Skeletal muscle satellite cell (primary cell): ENCODE measurements at regions not wholly inside any gene's neighbourhood (a gene's known extent, or its start where the extent isn't known, plus 50 kb on each side); places are given as distances from the start of the nearest gene placed in this dataset.
A peak's percentile ranks its signal among the peaks of the same experiment; 100 is the strongest.

ENCODE experiments used
- H3K27me3 ChIP-seq: 2 replicates; pipeline ENCODE4 v1.7.0; 2013; ENCODE audit warnings: low read length; ENCODE audit not compliant: control insufficient read depth, insufficient read depth
- H3K36me3 ChIP-seq: 2 replicates; pipeline ENCODE4 v1.7.0; 2013; ENCODE audit warnings: mild to moderate bottlenecking, control low read depth, low read length; ENCODE audit not compliant: insufficient read depth
- H3K4me1 ChIP-seq: 2 replicates; pipeline ENCODE4 v1.7.0; 2013; ENCODE audit warnings: low read length; ENCODE audit not compliant: control insufficient read depth, insufficient read depth
- H3K4me2 ChIP-seq: 2 replicates; pipeline ENCODE4 v1.7.0; 2013; ENCODE audit warnings: mild to moderate bottlenecking, low read length
- H3K4me3 ChIP-seq: 2 replicates; pipeline ENCODE4 v1.7.0; 2013; ENCODE audit warnings: low read length
- H3K9ac ChIP-seq: 2 replicates; pipeline ENCODE4 v1.7.0; 2013; ENCODE audit warnings: mild to moderate bottlenecking, low read depth, low read length, moderate library complexity
- H3K9me3 ChIP-seq: replicated peaks from 2 replicates; pipeline ENCODE4 v1.7.0; 2013; ENCODE audit warnings: mild to moderate bottlenecking, control low read depth, low read length

DNA sequence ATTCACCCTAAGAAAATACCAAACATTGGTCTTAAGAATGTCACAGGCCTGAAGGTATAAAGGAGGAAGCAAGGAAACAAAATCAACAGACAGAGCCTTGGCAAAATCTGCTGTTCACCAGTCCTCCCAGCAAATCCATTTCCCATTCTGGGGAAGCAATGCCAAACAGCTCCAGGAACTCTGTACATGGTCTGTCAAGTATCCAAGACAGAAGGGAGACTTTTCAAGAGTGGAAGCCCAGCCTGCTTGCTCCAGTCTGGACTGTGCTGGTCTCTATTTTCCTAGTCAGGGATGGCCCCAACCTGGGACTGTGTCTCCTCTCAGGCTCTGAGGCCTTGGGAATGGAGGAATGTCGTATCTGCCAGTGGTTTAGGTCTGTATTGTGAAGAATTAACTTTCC is 251.5 kb downstream of the DAD1 start:
- H3K9me3 ChIP-seq = no peaks in the 10 kb centered on the region
- H3K4me1 ChIP-seq = peaks cover 11% of the 10 kb centered on the region
- H3K4me2 ChIP-seq = no peak overlapping the region
- H3K4me3 ChIP-seq = no peak overlapping the region
- no peak overlapping the region for H3K9ac ChIP-seq
- no peaks in the 10 kb centered on the region for H3K36me3 ChIP-seq
- peaks cover 14% of the 10 kb centered on the region for H3K27me3 ChIP-seq

GRCh38 chr14:22336031-22336430 is 253.0 kb downstream of the DAD1 start:
- no peak overlapping the region for H3K9ac ChIP-seq
- no peak overlapping the region for H3K4me2 ChIP-seq
- peaks cover 7% of the 10 kb centered on the region for H3K27me3 ChIP-seq
- no peak overlapping the region for H3K4me3 ChIP-seq
- peaks cover 11% of the 10 kb centered on the region for H3K4me1 ChIP-seq
- no peaks in the 10 kb centered on the region for H3K36me3 ChIP-seq
- H3K9me3 ChIP-seq = no peaks in the 10 kb centered on the region

- Histone ChIP-seq H3K4me3 (no peak overlapping the region), H3K9me3 (no peaks in the 10 kb centered on the region), H3K4me1 (peaks cover 10% of the 10 kb centered on the region), H3K4me2 (no peak overlapping the region), H3K9ac (no peak overlapping the region), H3K27me3 (no peaks in the 10 kb centered on the region), H3K36me3 (no peaks in the 10 kb centered on the region)
Observed at GRCh38 chr14:22334627-22335026, 254.4 kb downstream of the DAD1 start.

DNA sequence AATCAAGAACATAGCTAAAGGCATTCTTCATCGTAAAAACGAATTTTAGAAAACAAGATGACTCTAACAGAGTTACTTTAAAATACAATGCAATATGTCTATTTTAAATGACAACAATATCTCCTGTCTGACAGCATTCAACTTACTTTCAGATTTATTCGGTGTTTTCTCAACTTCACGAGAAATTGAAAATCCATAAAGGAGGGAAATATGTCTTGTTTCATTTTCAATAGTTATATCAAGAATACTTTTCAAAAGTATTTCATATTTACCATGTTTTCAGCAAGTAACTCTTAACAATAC is 254.8 kb downstream of the DAD1 start:
- H3K4me3 ChIP-seq = no peak overlapping the region
- H3K27me3 ChIP-seq = peaks cover under 1% of the 10 kb centered on the region
- H3K4me2 ChIP-seq = peak overlapping the region; percentile 20
- no peaks in the 10 kb centered on the region for H3K9me3 ChIP-seq
- H3K4me1 ChIP-seq = peaks cover 6% of the 10 kb centered on the region
- H3K36me3 ChIP-seq = no peaks in the 10 kb centered on the region
- H3K9ac ChIP-seq = no peak overlapping the region

GRCh38 chr14:22333422-22334274 is 255.4 kb downstream of the DAD1 start:
- Histone ChIP-seq H3K9ac (no peak overlapping the region), H3K36me3 (no peaks in the 10 kb centered on the region), H3K27me3 (peaks cover 6% of the 10 kb centered on the region), H3K9me3 (no peaks in the 10 kb centered on the region), H3K4me1 (peaks cover 6% of the 10 kb centered on the region), H3K4me2 (peak overlapping the region; percentile 20), H3K4me3 (no peak overlapping the region)

- H3K9me3 ChIP-seq = no peaks in the 10 kb centered on the region
- peaks cover 7% of the 10 kb centered on the region for H3K27me3 ChIP-seq
- H3K4me3 ChIP-seq = no peak overlapping the region
- no peak overlapping the region for H3K9ac ChIP-seq
- H3K36me3 ChIP-seq = no peaks in the 10 kb centered on the region
- H3K4me2 ChIP-seq = no peak overlapping the region
- H3K4me1 ChIP-seq = peaks cover 6% of the 10 kb centered on the region
Observed at GRCh38 chr14:22332686-22333421, 256.2 kb downstream of the DAD1 start.

DNA sequence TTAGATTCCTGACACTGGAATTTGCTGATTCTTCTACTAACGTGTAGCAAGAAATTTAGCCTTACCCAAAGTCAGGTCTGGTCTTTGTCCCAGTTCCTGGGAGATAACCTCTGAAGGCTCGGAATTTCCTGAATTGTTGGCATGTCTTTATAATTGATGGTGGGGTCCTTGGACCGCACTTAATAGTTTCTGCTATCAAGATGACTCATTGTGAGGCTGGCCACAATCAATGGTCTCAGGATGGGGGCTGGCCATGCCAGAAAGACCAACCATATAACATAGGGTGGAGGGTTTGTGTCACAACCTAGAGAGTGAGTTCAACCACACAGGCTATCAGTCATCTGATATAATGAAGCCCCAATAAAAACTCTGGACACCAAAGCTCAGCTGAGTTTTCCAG is 259.7 kb downstream of the DAD1 start:
- H3K4me1 ChIP-seq = peaks cover 3% of the 10 kb centered on the region
- no peak overlapping the region for H3K9ac ChIP-seq
- H3K4me3 ChIP-seq = no peak overlapping the region
- H3K36me3 ChIP-seq = no peaks in the 10 kb centered on the region
- H3K9me3 ChIP-seq = no peaks in the 10 kb centered on the region
- peaks cover 27% of the 10 kb centered on the region for H3K27me3 ChIP-seq
- no peak overlapping the region for H3K4me2 ChIP-seq

GRCh38 chr14:22325676-22326400 is 263.2 kb downstream of the DAD1 start:
- Histone ChIP-seq H3K9me3 (no peaks in the 10 kb centered on the region), H3K4me1 (no peaks in the 10 kb centered on the region), H3K36me3 (no peaks in the 10 kb centered on the region), H3K9ac (no peak overlapping the region), H3K4me2 (no peak overlapping the region), H3K27me3 (peaks cover 57% of the 10 kb centered on the region), H3K4me3 (no peak overlapping the region)

- Histone ChIP-seq H3K4me3 (no peak overlapping the region), H3K27me3 (peaks cover 51% of the 10 kb centered on the region), H3K36me3 (no peaks in the 10 kb centered on the region), H3K4me1 (no peaks in the 10 kb centered on the region), H3K9me3 (no peaks in the 10 kb centered on the region), H3K9ac (no peak overlapping the region), H3K4me2 (no peak overlapping the region)
Observed at GRCh38 chr14:22320362-22320750, 268.7 kb downstream of the DAD1 start.

DNA sequence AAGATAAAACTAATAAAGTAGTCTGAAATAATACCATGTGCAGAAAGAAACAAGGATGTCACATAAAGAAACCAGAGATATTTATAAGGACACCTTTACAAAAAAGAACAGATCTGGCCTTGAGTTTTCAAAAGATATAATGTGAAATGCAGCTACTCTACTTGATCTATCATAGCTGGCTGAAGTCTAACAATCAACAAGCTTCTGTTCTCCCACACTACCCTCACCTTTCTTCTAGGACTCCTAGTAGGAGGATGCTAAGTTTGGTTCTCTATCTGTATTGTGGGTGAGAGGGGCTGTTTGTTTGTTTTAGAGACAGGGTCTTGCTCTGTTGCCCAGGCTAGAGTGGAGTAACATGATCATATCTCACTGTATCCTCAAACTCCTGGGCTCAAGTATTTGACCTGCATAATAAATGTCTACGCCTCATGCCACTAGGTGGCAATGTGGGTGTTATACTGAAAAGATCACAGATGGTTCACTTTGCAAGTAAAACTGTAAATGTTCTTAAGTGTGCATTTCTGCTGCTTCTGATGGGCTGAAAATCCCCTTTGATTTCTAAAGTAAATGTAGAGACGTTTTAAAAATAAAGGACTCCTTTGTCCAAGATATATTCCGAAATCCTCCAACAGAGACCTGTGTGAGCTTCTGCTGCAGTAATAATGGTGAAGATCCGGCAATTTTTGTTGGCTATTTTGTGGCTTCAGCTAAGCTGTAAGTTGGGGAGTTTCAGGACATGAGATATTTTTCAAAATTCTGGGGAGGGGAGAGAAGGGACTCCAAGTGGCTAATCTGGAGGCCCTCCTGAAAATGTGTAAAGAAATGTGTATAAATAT is 269.3 kb downstream of the DAD1 start:
- Histone ChIP-seq H3K9me3 (no peaks in the 10 kb centered on the region), H3K27me3 (peaks cover 51% of the 10 kb centered on the region), H3K36me3 (no peaks in the 10 kb centered on the region), H3K4me3 (no peak overlapping the region), H3K4me2 (no peak overlapping the region), H3K9ac (no peak overlapping the region), H3K4me1 (no peaks in the 10 kb centered on the region)

GRCh38 chr14:22318951-22319350 is 270.1 kb downstream of the DAD1 start:
- Histone ChIP-seq H3K27me3 (peaks cover 47% of the 10 kb centered on the region), H3K9ac (no peak overlapping the region), H3K4me1 (no peaks in the 10 kb centered on the region), H3K4me2 (no peak overlapping the region), H3K4me3 (no peak overlapping the region), H3K9me3 (no peaks in the 10 kb centered on the region), H3K36me3 (no peaks in the 10 kb centered on the region)
